PFSK-1 (cell line): ENCODE measurements at regions not wholly inside any gene's neighbourhood (a gene's known extent, or its start where the extent isn't known, plus 50 kb on each side); places are given as distances from the start of the nearest gene placed in this dataset.

Experiments used
- FOXP2 ChIP-seq: optimal IDR thresholded peaks from 2 replicates; pipeline ENCODE3; 2011; ENCODE audit warnings: borderline replicate concordance, control low read depth, inconsistent platforms; ENCODE audit not compliant: insufficient read depth; ENCODE audit errors: extremely low read length, extremely low read depth
- POLR2AphosphoS5 ChIP-seq: IDR thresholded peaks from 2 replicates; pipeline ENCODE4 v1.6.1; 2012; ENCODE audit warnings: low read depth, mild to moderate bottlenecking, control low read depth, low read length, moderate library complexity
- SIN3A ChIP-seq: IDR thresholded peaks from 2 replicates; pipeline ENCODE4 v1.6.1; 2012; ENCODE audit warnings: mild to moderate bottlenecking, low read length, moderate library complexity, borderline replicate concordance; ENCODE audit not compliant: insufficient read depth
- TAF1 ChIP-seq: IDR thresholded peaks from 2 replicates; pipeline ENCODE4 v1.6.1; 2012; ENCODE audit warnings: low read length, control low read depth, borderline replicate concordance; ENCODE audit not compliant: insufficient read depth
- TF ChIP-seq, protein P1 (sequence below), 2 experiments: IDR thresholded peaks; 2 replicates each; pipeline versions ENCODE4 v1.6.1 to v1.8.0; 2011 to 2012; ENCODE audit warnings: low read depth in 2 of 2, low read length in 2 of 2, control low read depth in 1 of 2, inconsistent platforms in 1 of 2, mild to moderate bottlenecking in 1 of 2, moderate library complexity in 1 of 2; ENCODE audit not compliant: insufficient read depth in 1 of 2

DNA sequence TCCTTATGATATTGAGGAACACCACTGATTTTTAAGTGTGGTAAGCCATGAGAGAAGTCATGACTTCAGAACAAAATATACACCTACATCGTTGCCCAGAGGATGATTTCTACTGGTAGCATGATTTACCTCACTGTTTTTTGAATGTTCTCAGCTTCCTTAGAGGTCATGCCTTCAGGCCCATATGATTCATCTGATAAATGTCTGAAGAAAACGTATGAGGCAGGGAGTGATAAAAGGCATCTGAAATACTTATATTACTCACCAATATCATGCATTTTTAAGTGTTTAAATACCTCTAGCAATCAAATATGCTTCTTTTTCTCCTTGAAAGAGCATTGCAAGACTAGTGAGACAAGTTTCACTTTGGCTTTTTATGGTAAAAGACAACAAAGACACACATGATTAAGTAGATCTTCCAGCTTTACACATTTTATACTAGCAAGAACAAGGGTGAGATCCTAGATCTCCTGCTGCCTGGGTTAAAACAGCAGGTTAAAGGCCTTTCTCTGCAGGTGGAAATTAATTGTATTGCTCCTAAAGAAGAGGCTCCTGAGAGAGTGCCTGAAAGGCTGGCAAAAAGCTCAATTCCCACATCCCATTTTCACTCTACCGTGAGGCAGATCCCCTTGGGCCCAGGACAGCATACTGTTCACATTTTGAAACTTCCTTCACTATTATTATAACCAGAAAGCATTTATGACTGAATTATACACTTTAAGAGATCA is 432.4 kb downstream of the SLITRK1 start:
- TF ChIP-seq POLR2AphosphoS5 (no peak), SIN3A (no peak), TAF1 (no peak), FOXP2 (no peak)
- TF ChIP-seq, protein P1, sequence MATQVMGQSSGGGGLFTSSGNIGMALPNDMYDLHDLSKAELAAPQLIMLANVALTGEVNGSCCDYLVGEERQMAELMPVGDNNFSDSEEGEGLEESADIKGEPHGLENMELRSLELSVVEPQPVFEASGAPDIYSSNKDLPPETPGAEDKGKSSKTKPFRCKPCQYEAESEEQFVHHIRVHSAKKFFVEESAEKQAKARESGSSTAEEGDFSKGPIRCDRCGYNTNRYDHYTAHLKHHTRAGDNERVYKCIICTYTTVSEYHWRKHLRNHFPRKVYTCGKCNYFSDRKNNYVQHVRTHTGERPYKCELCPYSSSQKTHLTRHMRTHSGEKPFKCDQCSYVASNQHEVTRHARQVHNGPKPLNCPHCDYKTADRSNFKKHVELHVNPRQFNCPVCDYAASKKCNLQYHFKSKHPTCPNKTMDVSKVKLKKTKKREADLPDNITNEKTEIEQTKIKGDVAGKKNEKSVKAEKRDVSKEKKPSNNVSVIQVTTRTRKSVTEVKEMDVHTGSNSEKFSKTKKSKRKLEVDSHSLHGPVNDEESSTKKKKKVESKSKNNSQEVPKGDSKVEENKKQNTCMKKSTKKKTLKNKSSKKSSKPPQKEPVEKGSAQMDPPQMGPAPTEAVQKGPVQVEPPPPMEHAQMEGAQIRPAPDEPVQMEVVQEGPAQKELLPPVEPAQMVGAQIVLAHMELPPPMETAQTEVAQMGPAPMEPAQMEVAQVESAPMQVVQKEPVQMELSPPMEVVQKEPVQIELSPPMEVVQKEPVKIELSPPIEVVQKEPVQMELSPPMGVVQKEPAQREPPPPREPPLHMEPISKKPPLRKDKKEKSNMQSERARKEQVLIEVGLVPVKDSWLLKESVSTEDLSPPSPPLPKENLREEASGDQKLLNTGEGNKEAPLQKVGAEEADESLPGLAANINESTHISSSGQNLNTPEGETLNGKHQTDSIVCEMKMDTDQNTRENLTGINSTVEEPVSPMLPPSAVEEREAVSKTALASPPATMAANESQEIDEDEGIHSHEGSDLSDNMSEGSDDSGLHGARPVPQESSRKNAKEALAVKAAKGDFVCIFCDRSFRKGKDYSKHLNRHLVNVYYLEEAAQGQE (IDR thresholded peaks at IDR 0.05; ENCODE audit: insufficient read depth in 1 of 2, low read depth in 2 of 2, low read length in 2 of 2), result no peak

DNA sequence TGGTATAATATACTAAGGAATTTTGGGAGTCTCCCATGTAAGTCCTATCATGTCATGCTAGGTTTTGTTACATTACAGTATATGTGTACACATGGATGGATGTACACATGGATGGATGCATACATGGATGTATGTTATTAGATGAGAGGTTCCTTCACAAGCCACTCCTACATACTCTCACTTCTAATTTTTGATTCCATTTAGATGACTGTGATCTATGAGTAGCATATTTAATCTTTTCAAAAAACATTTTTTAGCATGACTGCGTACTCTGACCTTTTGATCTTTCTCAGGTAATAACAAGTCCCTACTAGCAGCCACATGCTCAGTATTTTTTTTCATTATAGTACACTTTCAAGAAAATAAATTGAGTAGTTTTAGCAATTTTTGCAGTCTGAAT is 441.8 kb downstream of the SLITRK1 start:
- TF ChIP-seq, protein P1 (IDR thresholded peaks at IDR 0.05; ENCODE audit: insufficient read depth in 1 of 2, low read depth in 2 of 2, low read length in 2 of 2), result no peak
- TF ChIP-seq TAF1 (no peak), POLR2AphosphoS5 (no peak), FOXP2 (no peak), SIN3A (no peak)

DNA sequence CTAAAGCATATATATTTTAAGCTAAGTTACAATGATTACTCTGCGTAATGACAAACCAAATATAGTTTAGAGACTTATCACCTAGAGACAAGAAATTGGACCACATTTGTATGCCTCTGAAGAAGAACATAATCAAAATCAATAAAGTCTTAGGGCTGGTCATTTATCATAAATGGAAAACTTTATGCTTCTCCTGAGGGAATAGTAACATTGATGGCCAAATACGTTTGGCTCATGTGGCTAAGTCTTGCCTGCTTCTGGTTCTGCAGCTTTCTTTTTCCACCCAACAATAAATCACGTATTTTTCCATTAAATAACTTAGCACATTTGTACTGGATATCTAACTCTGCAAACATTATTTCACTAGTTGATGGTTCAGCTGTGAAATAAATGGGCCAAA is 458.4 kb downstream of the SLITRK1 start:
- TF ChIP-seq POLR2AphosphoS5 (no peak), SIN3A (no peak), FOXP2 (no peak), TAF1 (no peak)
- TF ChIP-seq, protein P1 (IDR thresholded peaks at IDR 0.05; ENCODE audit: insufficient read depth in 1 of 2, low read depth in 2 of 2, low read length in 2 of 2), result no peak

DNA sequence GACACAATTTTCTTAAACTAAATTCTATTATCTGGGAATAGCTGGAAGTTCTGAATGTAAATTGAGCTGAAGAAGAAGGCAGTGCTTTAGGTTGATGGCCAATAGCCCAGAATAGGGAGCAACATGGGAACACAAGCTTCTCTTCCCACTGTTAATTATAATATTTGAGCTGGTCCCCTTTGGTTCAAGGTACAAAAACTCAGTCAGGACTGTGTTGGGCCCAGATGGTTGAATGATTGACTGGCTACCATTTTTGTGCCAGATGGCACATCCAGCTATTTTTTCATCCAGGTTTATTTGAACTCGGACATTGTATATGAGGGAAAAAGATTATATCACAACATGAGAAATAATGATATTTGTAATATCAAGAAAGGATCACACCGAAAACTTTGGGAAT is 458.9 kb downstream of the SLITRK1 start:
- TF ChIP-seq POLR2AphosphoS5 (no peak), FOXP2 (no peak), SIN3A (no peak), TAF1 (no peak)
- TF ChIP-seq, protein P1 (IDR thresholded peaks at IDR 0.05; ENCODE audit: insufficient read depth in 1 of 2, low read depth in 2 of 2, low read length in 2 of 2), result no peak
